Colonic mucosa (tissue), 4 donors: ENCODE measurements at regions not wholly inside any gene's neighbourhood (a gene's known extent, or its start where the extent isn't known, plus 50 kb on each side); places are given as distances from the start of the nearest gene placed in this dataset.

ENCODE experiments used
- DNase-seq: peaks from one replicate; pipeline ENCODE4 v3.0.0-alpha.2; 2020
- H3K27ac ChIP-seq: fragments of 200-600 bp; one replicate; pipeline ENCODE4 v1.8.0; 2021
- H3K27me3 ChIP-seq: fragments of 200-600 bp; one replicate; pipeline ENCODE4 v1.8.0; 2021
- H3K36me3 ChIP-seq: fragments of 200-600 bp; one replicate; pipeline ENCODE4 v1.8.0; 2021
- H3K4me1 ChIP-seq: fragments of 200-600 bp; one replicate; pipeline ENCODE4 v1.8.0; 2021; ENCODE audit warnings: mild to moderate bottlenecking
- H3K4me3 ChIP-seq: fragments of 200-600 bp; one replicate; pipeline ENCODE4 v1.8.0; 2021
- H3K9ac ChIP-seq, 2 donors: one replicate each; pipeline ENCODE4 v1.7.0; 2013; ENCODE audit warnings: control low read depth in 2 of 2, low read depth in 2 of 2, low read length in 2 of 2
- H3K9me3 ChIP-seq: fragments of 200-600 bp; one replicate; pipeline ENCODE4 v1.8.0; 2021
- intact Hi-C: fragments of 100-400 bp; cut with DNase I; formaldehyde crosslinking; loops from one replicate; pipeline ENCODE4 v1.14.1; 2022
- TF ChIP-seq, protein P1 (sequence below): fragments of 200-600 bp; IDR thresholded peaks from one replicate; pipeline ENCODE4 v1.8.0; 2022; ENCODE audit warnings: antibody characterized with exemption, mild to moderate bottlenecking
- donor health status: healthy.
- donor health status: DM: no; HTN: no; CAD: no.
- donor health status: DM: no; HTN: no; CAD: no.

DNA sequence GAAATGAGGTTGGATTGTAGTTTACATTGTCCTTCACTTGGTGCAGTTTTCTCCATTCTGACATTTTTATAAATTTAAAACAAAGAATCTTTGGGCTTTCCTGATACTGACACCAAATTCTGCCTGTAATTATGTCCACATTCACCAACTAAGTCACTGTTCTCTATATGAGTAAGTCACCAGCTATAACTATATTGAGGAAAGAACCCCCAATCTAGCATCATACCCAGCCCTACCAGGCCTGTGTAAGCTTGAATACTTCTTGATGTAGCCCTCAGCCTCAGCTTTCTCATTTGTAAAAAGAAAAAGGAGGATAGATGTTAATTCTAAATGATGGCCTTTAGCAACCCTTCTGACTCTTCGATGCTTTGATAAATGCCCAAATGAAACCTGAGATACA is 112.7 kb upstream of the FST start:
- Histone ChIP-seq H3K9me3 (no peaks in the 10 kb centered on the region), H3K27ac (no peak overlapping the region), H3K36me3 (no peaks in the 10 kb centered on the region), H3K4me3 (no peak overlapping the region), H3K4me1 (no peaks in the 10 kb centered on the region), H3K9ac (no peak overlapping the region), H3K27me3 (no peaks in the 10 kb centered on the region)
- intact Hi-C loops, result no loop called here
- DNase-seq, result no peak
- TF ChIP-seq, protein P1, sequence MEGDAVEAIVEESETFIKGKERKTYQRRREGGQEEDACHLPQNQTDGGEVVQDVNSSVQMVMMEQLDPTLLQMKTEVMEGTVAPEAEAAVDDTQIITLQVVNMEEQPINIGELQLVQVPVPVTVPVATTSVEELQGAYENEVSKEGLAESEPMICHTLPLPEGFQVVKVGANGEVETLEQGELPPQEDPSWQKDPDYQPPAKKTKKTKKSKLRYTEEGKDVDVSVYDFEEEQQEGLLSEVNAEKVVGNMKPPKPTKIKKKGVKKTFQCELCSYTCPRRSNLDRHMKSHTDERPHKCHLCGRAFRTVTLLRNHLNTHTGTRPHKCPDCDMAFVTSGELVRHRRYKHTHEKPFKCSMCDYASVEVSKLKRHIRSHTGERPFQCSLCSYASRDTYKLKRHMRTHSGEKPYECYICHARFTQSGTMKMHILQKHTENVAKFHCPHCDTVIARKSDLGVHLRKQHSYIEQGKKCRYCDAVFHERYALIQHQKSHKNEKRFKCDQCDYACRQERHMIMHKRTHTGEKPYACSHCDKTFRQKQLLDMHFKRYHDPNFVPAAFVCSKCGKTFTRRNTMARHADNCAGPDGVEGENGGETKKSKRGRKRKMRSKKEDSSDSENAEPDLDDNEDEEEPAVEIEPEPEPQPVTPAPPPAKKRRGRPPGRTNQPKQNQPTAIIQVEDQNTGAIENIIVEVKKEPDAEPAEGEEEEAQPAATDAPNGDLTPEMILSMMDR, result no peak

DNA sequence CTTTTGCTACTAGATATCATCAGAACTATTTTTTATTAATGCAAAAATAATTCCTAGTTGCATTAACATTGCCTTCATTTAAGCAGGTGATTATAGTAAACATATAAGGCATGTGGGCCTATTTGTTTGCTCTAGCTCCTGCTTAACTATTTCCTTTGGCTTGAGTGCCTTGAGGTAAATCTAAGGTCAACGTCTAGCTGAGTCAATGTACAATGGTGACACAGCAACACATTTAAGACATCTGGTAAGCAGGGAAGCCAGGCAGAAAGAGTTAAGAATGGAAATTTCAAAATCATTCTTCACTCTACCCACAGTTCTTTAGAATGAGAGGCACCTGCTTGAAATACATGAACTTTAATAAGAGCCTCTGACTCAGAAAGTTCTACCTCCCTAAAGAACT is 111.9 kb upstream of the FST start:
- DNase-seq, result no peak
- Histone ChIP-seq H3K27ac (no peak overlapping the region), H3K27me3 (no peaks in the 10 kb centered on the region), H3K4me1 (no peaks in the 10 kb centered on the region), H3K9ac (no peak overlapping the region), H3K4me3 (no peak overlapping the region), H3K9me3 (no peaks in the 10 kb centered on the region), H3K36me3 (no peaks in the 10 kb centered on the region)
- intact Hi-C loops, result no loop called here
- TF ChIP-seq, protein P1, result no peak

DNA sequence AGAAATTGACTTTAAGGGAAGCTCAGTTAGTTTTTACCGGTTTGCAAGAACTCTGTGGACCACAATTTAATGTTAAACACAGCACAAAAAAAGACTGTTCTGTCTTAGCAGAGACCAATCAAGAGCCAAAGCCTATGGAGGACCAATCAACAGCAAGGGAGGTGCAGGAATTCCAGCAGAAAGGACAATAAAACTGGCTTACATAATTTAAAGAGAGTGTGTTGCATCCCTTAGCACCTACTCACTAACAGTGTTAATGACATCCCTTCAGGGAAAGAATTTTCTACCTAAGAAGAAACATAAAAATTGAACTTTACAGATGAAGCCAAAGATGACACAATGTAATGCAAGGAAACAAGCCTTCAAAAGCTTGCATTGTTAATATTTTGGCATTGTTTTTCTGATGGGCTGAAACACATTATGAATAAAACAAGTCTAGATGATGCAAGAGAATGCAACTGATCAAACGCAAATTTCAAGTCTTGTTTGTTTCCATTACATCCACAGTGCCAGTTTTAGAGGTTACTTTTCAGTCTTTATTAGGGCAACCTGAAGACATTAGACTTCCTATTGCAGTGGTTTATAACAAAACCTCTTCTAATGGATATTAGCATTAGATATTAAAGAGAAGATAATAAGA is 111.3 kb upstream of the FST start:
- TF ChIP-seq, protein P1, result no peak
- Histone ChIP-seq H3K9me3 (no peaks in the 10 kb centered on the region), H3K36me3 (no peaks in the 10 kb centered on the region), H3K9ac (no peak overlapping the region), H3K4me1 (no peaks in the 10 kb centered on the region), H3K27ac (no peak overlapping the region), H3K27me3 (no peaks in the 10 kb centered on the region), H3K4me3 (no peak overlapping the region)
- intact Hi-C loops, result no loop called here
- DNase-seq, result no peak

DNA sequence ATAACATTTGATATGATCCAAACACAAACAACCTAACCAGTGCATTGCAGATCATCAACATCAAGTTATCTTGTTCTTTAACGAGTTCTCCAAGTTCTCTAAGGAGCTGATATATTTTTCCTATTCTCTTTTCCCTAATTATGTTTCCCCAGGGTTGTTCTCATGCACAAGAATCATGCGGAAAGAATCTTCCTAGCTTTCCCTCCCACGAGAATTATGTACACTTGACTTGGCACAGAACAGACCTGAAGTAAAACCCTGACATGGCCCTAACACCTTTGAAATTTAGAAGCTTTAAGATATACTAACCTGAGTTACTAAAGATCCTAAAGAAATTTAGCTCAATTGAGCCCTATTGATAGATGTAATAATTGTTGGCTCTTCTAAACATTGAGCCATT is 110.7 kb upstream of the FST start:
- Histone ChIP-seq H3K9ac (no peak overlapping the region), H3K9me3 (no peaks in the 10 kb centered on the region), H3K4me3 (no peak overlapping the region), H3K27me3 (no peaks in the 10 kb centered on the region), H3K36me3 (no peaks in the 10 kb centered on the region), H3K4me1 (no peaks in the 10 kb centered on the region), H3K27ac (no peak overlapping the region)
- TF ChIP-seq, protein P1, result no peak
- no peak for DNase-seq
- intact Hi-C loops, result no loop called here

DNA sequence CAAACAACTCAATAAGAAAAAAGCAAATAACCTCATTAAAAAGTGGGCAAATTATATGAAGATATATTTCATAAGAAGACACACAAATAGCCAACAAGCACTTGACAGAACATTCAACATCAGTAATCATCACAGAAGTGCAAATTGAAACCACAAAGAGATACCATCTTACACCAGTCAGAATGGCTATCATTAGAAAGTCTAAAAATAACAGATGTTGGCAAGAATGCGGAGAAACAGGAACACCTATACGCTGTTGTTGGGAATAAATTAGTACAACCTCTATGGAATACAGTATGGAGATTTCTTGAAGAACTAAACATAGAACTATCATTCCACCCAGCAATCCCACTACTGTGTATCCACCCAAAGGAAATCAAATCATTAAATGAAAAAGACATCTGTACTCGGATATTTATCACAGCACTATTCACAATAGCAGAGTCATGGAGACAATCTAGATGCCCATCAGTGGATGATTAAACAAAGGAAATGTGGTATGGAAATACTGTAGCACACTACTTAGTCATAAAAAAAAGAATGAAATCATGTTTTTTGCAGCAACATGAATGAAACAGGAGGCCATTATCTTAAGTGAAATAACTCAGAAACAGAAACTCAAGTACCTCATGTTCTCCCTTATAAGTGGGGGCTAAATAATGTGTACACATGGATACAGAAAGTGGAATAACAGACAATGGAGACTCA is 106.8 kb upstream of the FST start:
- H3K9ac ChIP-seq, result no peak overlapping the region
- H3K27ac ChIP-seq, result no peak overlapping the region
- no peaks in the 10 kb centered on the region for H3K4me1 ChIP-seq
- no peak for DNase-seq
- no peaks in the 10 kb centered on the region for H3K36me3 ChIP-seq
- no peaks in the 10 kb centered on the region for H3K9me3 ChIP-seq
- H3K27me3 ChIP-seq, result no peaks in the 10 kb centered on the region
- intact Hi-C loops, result no loop called here
- TF ChIP-seq, protein P1, result no peak
- no peak overlapping the region for H3K4me3 ChIP-seq
